ENCODE measurements at regions not wholly inside any gene's neighbourhood (a gene's known extent, or its start where the extent isn't known, plus 50 kb on each side); places are given as distances from the start of the nearest gene placed in this dataset.

DNA sequence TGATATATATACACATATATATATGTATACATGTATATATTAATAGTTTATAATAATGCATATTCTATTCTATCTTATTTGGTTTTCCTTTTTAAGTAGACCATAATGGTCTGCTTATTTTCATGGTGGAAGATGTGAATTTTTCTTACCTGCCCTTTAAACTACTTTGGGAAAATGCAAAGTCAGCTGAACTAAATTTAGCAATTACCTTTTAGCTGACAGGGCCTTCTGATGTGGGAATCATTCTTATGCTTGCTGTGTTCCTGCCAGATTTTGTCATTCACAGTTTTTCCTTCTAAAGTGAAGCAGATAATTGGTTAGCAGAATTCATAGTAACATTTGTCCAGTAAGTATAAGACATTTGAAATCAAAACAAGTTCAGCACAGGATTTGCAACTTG is 63.2 kb upstream of the SAMSN1 start:
- H3K9ac ChIP-seq: no peak overlapping the region
- no peaks in the 10 kb centered on the region for H3K27me3 ChIP-seq (ENCODE audit: insufficient read depth)
- H3F3A ChIP-seq (replicated peaks; ENCODE audit: insufficient read depth): no peaks in the 10 kb centered on the region
- ChIA-PET CTCF (no interaction called here), POLR2A (no interaction called here)
- H3K4me3 ChIP-seq (ENCODE audit: low read depth in 2 of 2, low read length in 1 of 2): no peak overlapping the region
- no peaks in the 10 kb centered on the region for H4K20me1 ChIP-seq (ENCODE audit: insufficient read depth)
- H3K79me2 ChIP-seq (ENCODE audit: insufficient read depth): no peaks in the 10 kb centered on the region
- TF ChIP-seq RAD21 (IDR thresholded peaks at IDR 0.05; ENCODE audit: low read length): no peak
- no peak for TF ChIP-seq TAF1 (IDR thresholded peaks at IDR 0.05; ENCODE audit: borderline replicate concordance, low read depth, low read length)
- TF ChIP-seq RFX5 (IDR thresholded peaks at IDR 0.05; ENCODE audit: low read length): no peak
- no peak for TF ChIP-seq POLR2AphosphoS5 (IDR thresholded peaks at IDR 0.05; ENCODE audit: low read depth, low read length)
- TF ChIP-seq RXRA (IDR thresholded peaks at IDR 0.05; ENCODE audit: borderline replicate concordance, low read depth): no peak
- TF ChIP-seq MEF2A (IDR thresholded peaks at IDR 0.05; ENCODE audit: borderline replicate concordance, low read depth): no peak
- no peak for TF ChIP-seq ZBTB33 (IDR thresholded peaks at IDR 0.05; ENCODE audit: borderline replicate concordance, low read depth)
- TF ChIP-seq, protein P1, sequence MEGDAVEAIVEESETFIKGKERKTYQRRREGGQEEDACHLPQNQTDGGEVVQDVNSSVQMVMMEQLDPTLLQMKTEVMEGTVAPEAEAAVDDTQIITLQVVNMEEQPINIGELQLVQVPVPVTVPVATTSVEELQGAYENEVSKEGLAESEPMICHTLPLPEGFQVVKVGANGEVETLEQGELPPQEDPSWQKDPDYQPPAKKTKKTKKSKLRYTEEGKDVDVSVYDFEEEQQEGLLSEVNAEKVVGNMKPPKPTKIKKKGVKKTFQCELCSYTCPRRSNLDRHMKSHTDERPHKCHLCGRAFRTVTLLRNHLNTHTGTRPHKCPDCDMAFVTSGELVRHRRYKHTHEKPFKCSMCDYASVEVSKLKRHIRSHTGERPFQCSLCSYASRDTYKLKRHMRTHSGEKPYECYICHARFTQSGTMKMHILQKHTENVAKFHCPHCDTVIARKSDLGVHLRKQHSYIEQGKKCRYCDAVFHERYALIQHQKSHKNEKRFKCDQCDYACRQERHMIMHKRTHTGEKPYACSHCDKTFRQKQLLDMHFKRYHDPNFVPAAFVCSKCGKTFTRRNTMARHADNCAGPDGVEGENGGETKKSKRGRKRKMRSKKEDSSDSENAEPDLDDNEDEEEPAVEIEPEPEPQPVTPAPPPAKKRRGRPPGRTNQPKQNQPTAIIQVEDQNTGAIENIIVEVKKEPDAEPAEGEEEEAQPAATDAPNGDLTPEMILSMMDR (IDR thresholded peaks at IDR 0.05): no peak
- no peak for TF ChIP-seq FOXJ3 (CRISPR knock-in tag; IDR thresholded peaks at IDR 0.05)
- TF ChIP-seq TEAD4 (IDR thresholded peaks at IDR 0.05; ENCODE audit: borderline replicate concordance, insufficient read depth): no peak
- no peak for TF ChIP-seq SIN3A (IDR thresholded peaks at IDR 0.05; ENCODE audit: borderline replicate concordance, low read depth, low read length)
- TF ChIP-seq CHD2 (IDR thresholded peaks at IDR 0.05; ENCODE audit: low read length, partially characterized antibody): no peak
- no peak for TF ChIP-seq MXI1 (IDR thresholded peaks at IDR 0.05; ENCODE audit: low read depth, low read length)
- no peak for TF ChIP-seq TCF12 (IDR thresholded peaks at IDR 0.05)
- no peak for TF ChIP-seq EZH2phosphoT487 (IDR thresholded peaks at IDR 0.05; ENCODE audit: borderline replicate concordance, low read depth)
- TF ChIP-seq GABPA (IDR thresholded peaks at IDR 0.05; ENCODE audit: low read depth): no peak
- no peak for TF ChIP-seq GATA2 (CRISPR knock-in tag; IDR thresholded peaks at IDR 0.05)
- no peak for TF ChIP-seq MAX (IDR thresholded peaks at IDR 0.05; ENCODE audit: low read depth)
- no peak for TF ChIP-seq IRF3 (IDR thresholded peaks at IDR 0.05; ENCODE audit: low read depth, low read length)
- no peak overlapping the region for H3K27ac ChIP-seq (ENCODE audit: low read depth in 2 of 2, low read length in 1 of 2)
- no peaks in the 10 kb centered on the region for H3K36me3 ChIP-seq (replicated peaks in 1 of 2; ENCODE audit: control insufficient read depth in 1 of 2, insufficient read depth in 2 of 2, low read length in 1 of 2)
- H3K4me2 ChIP-seq: no peak overlapping the region
- no peak overlapping the region for H2AFZ ChIP-seq (ENCODE audit: low read depth)
- no peaks in the 10 kb centered on the region for H3K9me3 ChIP-seq
- H3K9me2 ChIP-seq: no peaks in the 10 kb centered on the region
- DNase-seq: no peak
- H3K4me1 ChIP-seq (ENCODE audit: control insufficient read depth in 1 of 2, insufficient read depth in 2 of 2, low read depth in 1 of 2, low read length in 1 of 2): no peaks in the 10 kb centered on the region

All from SK-N-SH (cell line).